Stimulated activated CD4-positive, alpha-beta T cell treated with anti-CD3 and anti-CD28 coated beads, TNF-alpha, amount 100 ng/mL, for 24 hours (primary cell): ENCODE measurements at regions not wholly inside any gene's neighbourhood (a gene's known extent, or its start where the extent isn't known, plus 50 kb on each side); places are given as distances from the start of the nearest gene placed in this dataset.

ENCODE experiments used
- DNase-seq, 3 experiments: peaks; one replicate each; pipeline ENCODE4 v3.0.0-alpha.2; 2020; ENCODE audit warnings: low read depth in 3 of 3

DNA sequence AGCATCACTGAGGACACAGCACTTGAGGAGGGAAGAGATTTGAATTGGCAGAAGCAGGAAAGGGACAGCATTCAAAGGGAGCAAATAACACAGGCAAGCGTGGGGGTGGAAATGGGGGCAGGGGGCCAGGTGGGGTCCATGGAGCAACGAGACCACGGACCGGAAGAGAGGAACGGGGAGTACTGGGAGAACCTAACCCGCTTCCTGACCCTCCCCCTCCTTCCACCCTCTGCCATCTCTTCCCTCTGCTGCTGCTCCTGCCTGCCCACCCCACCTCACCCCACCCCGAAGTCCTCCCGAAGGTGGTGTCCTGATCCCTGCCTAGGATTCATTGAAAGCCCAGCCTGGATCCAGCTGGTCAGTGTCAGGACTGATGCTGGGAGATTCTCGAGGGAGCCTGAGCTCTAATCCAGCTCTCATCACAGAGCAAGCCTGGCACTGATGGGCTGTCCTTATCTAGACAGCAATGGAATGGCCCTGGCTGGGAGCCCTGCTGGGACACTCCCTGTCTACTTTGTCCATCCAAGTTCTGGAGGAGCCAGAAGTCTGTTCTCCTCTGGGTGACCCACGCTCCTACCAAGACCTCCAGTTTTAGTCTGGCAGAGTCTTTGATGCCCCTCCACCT is 105.0 kb downstream of the TRIM29 start:
- no peak for DNase-seq

DNA sequence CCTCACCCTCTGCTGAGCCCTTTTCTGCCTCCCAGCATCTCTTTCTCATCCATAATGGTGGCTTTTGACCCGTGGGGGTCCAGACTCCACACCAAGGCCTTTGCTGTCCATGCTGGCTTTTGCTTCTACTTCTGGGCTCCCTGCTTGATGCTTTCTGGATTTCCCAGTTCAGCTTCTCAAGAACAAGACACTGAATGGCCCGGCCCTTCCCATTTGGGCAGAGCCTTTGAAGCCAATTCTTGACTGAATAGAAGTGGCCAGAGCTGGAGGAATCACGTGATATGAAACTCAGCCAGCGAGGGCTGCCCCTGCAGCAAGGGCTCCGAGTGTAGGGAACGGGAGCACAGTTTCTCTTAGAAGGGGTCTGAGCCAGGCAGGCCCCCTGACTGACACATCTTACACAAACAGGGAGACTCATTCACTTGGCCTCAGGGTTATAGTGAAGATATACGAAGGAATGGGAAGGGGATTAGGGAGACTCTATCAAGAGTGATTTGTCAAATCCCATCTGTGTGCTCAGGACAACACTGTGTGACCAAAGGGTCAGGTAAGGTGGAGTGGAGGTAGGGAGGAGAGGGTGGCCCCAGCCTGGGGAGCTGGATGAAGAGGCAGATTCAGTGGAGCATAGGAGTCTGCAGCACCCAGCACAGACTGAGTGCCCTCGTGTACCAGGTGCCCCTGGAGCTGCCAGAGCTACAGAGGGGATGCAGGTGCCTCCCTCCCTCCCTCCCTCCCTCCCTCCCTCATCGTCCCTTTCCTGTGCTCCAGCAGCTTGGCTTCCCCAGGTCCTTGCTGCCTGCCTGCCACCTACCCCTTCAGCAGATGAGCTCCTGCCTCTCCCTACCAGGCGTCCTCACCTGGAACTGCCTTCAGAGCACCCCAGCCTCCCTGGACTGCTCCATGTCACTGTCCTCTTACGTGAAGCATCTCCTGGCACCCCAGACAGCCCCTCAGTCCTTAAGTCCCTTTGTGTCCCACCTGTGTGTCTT is 106.0 kb downstream of the TRIM29 start:
- no peak for DNase-seq

DNA sequence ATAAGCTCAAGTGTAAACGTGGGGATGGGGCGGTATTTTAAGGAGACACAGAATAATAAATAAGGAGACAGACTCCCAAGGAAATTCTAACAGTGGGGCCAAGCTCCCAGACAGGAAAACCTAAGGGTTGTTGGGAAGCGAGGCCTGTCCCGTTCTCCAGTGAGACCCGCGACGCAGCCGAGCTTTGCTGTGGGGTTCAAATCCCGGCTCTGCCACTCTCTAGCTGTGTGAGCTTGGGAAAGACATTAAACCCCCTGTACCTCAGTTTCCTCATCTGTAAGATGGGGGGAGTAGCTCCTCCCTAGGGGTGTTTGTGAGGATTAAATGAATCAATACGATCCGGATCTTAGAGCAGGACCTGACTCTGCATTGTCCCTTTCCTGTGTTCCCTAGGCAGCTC is 106.8 kb downstream of the TRIM29 start:
- no peak for DNase-seq

DNA sequence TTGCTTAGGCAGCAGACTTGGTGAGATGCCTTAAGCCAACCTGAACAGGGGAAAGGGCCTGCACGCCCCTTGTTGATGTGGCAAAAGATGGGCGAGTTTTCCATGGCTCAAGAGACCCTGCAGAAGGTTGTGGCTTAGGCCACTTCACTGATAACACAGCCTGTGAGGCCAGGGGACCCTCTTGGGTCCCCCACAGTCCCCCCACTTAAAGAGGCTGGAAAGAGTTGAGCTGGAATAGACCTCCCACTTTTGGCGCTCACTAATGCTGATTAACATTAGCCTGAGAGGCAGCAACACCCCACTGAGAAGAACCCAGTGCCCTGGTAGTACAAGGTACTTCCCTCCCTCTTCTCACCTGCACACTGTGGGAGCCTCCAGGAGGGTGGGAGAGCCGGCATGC is 107.5 kb downstream of the TRIM29 start:
- DNase-seq: no peak

DNA sequence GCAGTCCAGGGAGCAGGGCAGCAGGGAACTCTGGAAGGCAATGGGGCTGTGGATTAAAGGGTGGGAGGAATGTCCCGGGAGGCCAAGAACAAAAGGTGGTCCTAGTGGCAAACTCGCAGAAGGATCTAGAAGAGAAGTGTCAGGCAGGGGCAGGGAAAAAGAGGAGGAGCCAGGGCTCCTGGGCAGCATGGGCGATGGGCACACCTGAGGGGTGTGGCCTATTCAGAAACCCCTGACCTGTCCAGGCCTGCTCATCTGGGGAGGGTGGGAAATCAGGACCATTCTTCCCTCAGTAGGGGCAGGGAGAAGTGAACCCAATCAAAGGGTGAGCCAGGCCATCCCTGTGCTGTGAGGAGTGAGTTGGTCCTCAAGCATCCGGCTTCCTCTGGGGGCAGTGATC is 108.6 kb downstream of the TRIM29 start:
- no peak for DNase-seq

DNA sequence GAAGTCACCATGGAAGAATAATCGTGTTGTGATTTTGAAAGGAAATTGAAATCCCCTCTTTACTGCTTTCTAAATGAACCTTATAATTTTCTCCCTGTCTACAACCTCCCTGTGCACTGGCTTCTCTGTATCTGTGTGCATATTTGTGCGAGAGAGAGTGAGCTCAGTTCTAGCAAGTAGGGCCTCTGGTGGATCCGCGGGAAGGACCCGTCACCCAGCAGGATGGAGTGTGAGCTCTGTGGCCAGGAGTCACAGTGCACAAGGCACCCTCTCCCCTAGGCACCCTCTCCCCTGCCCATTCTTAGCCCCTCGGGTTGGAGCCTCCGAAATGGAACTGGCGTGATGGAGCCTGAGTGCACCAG is 109.0 kb downstream of the TRIM29 start:
- DNase-seq: no peak

DNA sequence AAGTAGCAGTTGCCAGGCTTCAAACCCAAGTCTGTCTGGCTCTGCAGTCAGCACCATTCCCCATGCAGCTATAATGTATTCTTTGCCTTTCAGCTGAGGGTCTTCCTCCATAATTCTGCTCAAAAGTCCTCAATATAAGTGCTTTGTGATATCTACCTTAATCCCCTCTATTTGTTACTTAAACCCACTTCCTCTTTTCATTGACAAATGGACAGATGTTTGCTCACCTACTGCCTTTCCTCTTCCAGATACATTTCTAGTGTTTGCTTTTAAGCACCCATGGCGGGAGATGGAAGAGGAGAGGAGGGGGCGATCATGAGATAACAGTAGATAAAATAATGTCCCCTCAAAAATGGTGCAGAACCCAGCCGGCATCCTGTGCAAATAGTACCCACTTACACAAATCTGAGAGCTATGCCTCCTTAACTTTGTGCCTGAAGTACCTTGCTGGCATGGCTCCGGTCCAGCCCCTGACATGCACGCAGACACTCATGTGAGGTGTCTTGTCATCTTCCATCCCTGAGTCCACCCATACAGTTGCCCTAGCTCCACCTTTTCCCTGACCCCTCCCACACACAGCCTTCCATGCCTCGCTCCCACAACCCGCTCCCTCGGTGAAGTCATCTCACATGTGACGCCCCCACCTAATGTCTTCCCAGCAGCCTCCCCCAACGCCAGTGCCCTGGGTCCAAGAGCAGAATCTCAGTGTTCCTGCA is 109.6 kb downstream of the TRIM29 start:
- DNase-seq: no peak

DNA sequence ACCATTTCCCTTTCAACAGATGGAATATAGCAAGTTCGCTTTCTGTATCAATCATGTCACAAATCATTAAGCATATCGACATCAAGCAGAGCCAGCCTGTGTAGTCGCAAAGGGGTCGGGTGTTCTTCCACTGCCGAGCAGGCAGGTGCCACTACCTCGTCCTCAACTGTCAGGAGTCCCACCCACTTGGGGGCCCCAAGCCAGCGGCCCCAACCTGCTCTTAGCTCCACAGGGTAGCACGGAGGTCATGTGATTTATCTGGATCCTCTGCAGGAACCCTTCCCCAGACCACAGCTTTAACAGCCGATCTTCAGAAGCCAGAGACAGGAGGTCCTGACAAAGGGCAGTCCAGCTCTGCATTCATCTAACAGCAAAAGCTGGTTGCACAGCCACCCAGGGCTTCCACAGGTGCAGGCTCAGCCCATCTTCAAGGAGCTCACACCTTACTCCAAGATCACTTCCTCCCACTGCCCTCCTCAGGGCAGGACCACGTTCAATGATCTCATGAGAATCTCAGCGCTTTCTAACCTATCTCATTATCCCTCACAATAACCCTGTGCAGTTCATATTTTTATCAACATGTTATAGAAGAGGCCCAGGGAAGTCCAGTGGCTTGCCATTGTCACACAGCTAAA is 110.2 kb downstream of the TRIM29 start:
- DNase-seq: no peak

DNA sequence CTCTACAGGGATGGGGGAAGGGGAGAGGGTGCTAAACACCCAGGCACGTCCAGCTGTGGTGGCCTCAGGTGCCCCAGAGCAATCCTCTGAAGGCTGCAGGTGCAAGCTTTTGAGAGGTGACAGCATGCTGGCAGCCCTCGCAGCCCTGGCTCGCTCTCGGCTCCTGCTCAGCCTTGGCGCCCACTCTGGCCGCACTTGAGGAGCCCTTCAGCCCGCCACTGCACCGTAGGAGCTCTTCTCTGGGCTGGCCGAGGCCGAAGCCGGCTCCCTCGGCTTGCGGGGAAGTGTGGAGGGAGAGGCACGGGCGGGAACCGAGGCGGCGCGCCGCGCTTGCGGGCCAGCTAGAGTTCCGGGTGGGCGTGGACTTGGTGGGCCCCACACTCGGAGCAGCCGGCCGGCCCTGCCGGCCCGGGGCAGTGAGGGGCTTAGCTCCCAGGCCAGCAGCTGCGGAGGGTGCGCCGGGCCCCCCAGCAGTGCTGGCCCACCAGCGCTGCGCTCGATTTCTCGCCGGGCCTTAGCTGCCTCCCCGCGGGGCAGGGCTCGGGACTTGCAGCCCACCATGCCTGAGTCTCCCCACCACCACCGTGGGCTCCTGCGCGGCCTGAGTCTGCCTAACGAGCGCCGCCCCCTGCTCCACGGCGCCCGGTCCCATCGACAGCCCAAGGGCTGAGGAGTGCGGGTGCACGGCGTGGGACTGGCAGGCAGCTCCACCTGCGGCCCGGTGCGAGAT is 112.1 kb downstream of the TRIM29 start:
- no peak for DNase-seq

DNA sequence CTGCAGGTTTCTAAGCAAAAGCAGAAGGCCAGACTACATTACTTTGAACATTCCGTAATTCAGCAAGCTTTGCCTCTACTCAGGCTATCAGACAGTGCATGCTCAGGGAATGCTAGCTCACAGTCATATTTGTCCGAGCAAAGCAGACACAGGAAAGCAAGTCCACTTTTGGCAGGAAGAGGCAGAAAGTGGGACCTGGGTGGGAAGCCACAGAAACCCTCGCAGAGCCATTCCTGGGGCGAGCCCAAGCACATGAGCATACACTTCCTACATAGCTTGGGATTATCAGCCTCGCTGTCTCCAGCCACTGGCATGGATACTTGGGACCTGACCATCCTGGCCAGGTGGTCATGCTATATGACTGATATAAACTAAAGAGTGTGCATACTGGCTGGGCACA is 113.3 kb downstream of the TRIM29 start:
- DNase-seq: no peak

DNA sequence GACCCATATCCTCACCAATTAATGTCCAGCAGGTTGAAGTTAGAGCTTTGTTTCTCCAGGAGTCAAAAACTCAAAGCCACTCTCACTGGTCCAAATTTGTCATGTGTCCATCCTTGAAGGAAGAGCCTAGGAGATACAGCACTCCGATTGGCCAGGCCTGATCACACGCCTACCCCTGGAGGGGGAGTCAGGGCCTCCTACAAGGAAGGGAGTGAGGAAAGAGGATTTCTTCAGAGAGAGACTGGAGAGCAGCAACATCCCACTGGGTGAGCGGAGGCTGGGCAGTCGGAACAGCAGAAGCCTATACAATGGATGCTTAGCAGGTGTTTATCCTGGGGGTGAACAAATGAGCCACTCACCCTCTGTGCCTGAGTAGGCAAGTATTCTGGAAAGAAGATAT is 113.9 kb downstream of the TRIM29 start:
- no peak for DNase-seq

DNA sequence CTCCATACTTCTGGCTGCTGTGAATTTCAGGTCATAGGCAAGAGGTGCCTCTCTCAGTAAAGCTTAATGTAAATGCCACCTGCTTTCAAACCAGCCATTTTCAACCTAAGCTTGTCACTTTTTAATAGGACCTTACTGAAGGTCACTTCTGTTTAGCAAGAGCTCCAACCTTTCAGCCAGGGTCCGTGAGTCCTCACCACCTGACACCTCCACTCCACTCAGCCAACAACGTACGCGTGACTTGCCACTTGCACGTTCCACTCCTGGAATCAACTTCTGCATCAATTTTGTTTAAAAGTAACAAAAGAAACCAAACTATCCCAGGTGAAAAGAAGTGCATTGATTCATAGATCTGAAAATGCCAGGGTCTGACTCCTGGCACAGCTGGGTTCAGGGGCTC is 114.4 kb downstream of the TRIM29 start:
- DNase-seq: no peak

DNA sequence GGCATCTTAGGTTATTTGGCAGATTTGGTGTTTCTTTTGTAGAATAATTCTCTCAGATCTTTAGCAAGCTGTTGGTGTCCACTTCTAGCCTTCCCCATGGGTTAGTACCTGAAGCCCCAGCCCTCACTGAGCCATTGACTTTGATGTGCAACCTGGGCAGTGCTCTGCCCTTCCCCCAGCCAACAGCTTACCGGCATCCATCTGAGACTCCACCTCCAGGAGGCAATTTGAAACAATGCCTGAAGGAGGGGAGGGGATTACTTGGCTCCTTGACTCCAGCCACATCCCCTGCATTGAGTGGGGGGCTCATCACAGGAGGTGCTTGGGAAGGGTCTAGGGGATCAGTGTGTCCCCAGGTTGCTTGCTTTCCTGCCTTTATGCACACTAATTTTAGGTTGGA is 114.8 kb downstream of the TRIM29 start:
- no peak for DNase-seq

DNA sequence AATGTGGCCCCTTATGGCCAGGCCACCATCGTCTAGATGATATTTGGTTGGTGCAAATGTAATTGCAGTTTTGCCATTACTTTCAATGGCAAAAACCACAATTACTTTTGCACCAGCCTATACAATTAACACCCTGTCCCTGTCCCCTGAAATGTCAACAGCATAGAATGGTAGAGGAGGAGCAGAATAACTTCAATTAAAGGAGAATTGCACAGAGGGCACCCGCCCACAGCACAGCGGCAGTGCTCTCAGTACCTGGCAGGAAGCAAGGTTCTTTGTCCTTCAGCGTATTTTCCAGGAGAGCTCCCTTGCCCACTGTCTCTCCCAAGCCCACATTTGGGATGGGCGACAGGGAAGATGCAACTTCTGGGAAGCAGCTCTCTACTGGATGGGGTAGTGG is 115.3 kb downstream of the TRIM29 start:
- DNase-seq: no peak

DNA sequence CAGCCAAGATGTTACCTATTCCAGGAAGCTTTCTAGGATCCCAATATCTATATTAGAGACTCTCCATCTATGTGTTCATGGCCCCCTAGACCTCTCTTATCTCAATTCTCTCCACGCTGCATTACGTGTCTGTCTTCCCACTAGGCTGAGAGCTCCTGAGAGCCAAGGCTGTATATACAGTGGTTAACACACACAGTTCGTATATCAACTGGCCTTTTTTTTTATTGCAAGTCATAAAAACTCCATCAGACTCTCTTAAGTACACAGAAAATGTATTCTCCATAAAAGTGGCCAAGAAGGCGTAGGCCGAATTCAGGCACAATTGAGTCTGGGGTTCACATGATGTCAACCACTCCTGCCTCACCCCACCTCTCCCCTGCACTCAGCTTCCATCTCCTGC is 115.9 kb downstream of the TRIM29 start:
- DNase-seq: no peak

DNA sequence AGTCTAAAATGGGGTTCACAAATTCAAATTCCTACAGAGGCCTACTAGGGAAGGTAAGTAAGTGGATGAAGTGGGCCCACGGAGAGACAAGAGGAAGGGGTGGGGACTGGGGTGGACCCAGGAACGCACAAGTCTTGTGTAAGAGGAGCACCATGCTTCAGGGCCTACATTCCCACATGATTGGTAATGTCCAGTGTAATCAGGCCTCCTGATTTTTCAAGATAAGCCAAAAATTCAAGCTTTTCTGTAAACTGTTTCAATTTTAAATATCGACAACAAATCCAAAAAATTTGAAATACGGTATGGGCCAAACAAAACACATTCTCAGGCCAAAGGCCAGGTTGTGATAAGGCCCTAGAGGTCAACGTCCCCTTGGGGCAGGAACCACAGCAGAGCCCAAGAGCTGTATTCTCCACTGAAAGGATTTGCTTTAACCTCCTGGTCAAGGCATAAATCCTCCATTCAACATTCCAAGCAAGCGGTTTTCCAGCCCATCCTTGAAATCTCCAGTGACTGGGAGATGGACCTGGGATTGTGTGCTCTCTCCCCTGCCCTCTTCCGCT is 116.4 kb downstream of the TRIM29 start:
- no peak for DNase-seq

DNA sequence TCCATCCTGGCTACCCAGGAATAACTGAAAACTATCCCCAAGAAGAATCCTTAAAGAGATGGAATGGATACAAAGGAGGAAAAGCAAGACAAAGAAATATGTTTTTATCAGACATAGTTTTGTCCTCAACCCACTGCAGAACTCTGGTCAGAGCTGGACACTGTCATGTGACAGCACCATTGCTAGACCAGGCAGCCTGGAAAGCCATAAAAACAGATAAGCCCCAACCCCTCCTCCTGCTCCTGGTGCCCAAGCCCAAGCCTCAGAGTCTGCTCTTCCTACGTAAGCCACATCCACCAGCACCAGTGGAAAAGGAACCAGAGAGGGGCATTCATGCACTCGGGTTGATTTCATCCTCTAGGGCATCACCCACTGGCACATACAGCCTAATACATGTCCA is 116.9 kb downstream of the TRIM29 start:
- DNase-seq: no peak

DNA sequence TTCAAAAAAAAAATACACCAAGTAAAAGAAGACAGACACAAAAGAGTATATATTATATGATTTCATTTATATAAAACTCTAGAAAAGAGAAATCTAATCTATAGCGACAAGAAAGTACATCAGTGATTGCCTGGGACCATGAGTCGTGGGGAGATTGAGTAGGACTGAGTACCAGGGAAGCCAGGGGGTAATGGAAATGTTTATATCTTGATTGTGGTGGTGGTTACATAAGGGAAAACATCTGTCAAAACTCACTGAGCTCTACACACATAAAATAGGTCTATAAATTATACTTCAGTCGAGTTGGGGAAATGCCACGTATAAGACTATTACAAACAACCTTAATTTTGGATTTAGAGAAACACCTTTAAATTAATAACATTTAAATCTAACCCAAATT is 117.4 kb downstream of the TRIM29 start:
- DNase-seq: no peak

DNA sequence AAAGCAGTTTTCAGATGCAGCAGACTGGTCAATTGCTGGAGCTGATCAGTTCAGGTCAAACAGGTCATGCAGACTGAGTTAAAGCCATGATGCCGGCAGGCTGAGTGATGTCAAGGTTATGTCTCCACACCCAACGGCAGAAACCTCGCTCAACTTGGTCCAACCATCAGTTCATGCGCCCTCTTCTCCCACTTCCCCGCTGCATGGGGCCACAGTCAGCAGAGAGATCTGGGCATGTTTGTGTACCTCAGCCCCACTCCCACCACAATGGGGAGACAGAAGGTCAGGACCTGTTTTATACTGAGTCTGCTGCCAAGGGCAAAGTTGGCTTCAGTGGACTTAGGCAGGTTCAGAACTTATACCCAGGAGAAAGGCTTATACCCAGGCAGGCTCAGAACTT is 118.7 kb downstream of the TRIM29 start:
- no peak for DNase-seq

DNA sequence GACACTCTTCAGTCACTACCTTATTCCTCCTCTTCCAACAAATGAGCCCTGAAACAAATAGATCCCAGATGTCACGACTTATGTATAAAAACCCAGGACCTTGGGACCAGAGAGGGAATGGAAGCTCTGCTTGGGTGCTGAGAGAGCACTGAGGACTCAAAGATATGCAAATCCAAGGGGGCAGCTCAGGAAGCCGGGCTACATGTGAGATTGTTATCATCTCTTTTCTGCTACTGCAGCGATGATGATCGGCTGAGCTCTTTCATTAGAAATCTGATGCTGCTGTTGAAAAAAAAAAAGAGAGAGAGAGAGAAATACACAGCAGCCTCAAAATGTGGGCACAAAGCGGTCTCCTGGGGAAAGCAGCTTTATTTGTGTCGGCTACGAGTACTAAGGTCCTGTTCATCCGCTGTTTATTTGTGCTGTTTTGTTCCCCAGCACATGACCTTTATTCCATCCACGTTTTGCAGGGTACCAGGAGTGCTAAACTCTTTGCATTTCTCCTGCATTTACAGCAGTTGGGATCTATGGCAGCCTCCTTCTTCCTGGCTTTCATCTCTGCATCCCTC is 120.2 kb downstream of the TRIM29 start:
- no peak for DNase-seq
